ENCODE measurements at regions not wholly inside any gene's neighbourhood (a gene's known extent, or its start where the extent isn't known, plus 50 kb on each side); places are given as distances from the start of the nearest gene placed in this dataset.

DNA sequence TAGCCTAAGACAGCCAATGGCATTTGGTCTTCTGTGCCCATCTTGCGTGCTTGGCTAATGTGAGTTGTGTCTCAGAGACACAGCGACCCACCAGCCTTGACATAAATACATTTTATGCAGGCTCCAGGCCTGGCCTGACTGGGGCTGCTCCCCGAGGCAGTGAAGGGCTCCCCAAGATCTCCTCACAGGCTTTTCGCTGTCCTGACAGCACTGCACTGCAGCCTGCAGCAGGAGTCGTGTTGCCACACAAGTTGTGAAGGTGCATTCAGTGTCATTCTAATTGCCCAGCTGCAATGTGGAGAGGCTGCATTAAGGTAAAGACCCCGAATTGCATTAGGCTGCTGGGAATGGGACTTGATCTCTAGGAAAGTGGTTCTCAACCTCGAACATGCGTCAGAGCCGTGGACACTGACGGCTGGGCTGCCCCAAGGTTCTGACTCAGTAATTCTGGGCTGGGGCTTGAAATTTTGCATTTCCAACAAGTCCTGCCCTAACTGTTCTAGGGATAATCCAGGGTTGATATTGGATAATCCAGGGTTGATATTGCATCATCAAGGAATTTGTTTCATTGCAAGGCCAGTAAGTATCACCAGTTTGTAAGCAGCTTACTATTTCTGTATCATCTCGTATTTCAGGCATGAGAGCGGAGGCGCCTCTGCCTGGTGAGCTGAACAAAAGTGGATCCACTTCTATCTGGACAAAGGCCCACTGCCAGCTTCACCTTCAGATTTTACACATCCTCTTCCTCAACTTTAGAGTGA is 108.7 kb upstream of the INSIG1 start:
- no peak overlapping the region for H3K27ac Mint-ChIP-seq
- H3K9me3 Mint-ChIP-seq: peaks cover 21% of the 10 kb centered on the region
- ChIA-PET POLR2A (interaction anchor here (0.9 kb wide), 1 partner anchor 108 kb away, joined by 3 read pairs; no protein-coding TSS in a partner anchor), CTCF (interaction anchor here (0.7 to 2.9 kb wide), 12 partner anchors 16 to 261 kb away, joined by 3 to 19 read pairs (median 5); no protein-coding TSS in a partner anchor)
- TF ChIP-seq, protein P1, sequence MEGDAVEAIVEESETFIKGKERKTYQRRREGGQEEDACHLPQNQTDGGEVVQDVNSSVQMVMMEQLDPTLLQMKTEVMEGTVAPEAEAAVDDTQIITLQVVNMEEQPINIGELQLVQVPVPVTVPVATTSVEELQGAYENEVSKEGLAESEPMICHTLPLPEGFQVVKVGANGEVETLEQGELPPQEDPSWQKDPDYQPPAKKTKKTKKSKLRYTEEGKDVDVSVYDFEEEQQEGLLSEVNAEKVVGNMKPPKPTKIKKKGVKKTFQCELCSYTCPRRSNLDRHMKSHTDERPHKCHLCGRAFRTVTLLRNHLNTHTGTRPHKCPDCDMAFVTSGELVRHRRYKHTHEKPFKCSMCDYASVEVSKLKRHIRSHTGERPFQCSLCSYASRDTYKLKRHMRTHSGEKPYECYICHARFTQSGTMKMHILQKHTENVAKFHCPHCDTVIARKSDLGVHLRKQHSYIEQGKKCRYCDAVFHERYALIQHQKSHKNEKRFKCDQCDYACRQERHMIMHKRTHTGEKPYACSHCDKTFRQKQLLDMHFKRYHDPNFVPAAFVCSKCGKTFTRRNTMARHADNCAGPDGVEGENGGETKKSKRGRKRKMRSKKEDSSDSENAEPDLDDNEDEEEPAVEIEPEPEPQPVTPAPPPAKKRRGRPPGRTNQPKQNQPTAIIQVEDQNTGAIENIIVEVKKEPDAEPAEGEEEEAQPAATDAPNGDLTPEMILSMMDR (IDR thresholded peaks at IDR 0.05): no peak
- ATAC-seq: no peak
- peaks cover 20% of the 10 kb centered on the region for H3K4me1 Mint-ChIP-seq (ENCODE audit: low read depth)
- no peak overlapping the region for H3K4me3 Mint-ChIP-seq
- intact Hi-C loops (cut with micrococcal nuclease): no loop called here
- DNase-seq: no peak
- peaks cover 7% of the 10 kb centered on the region for H3K36me3 Mint-ChIP-seq (ENCODE audit: low read depth)
- H3K27me3 Mint-ChIP-seq: peaks cover 19% of the 10 kb centered on the region

- TF ChIP-seq, protein P1 (IDR thresholded peaks at IDR 0.05): no peak
- H3K4me1 Mint-ChIP-seq (ENCODE audit: low read depth): peaks cover 20% of the 10 kb centered on the region
- intact Hi-C loops (cut with micrococcal nuclease): no loop called here
- H3K36me3 Mint-ChIP-seq (ENCODE audit: low read depth): peaks cover 7% of the 10 kb centered on the region
- CTCF ChIA-PET: interaction anchor here (0.7 to 2.9 kb wide), 15 partner anchors 13 to 263 kb away, joined by 3 to 19 read pairs (median 5); partner anchors contain the start of gene INSIG1
- POLR2A ChIA-PET: interaction anchor here (0.6 to 2.1 kb wide), 3 partner anchors 15 to 174 kb away, joined by 3 to 6 read pairs (median 3); no protein-coding TSS in a partner anchor
- ATAC-seq (no peak), DNase-seq (no peak)
- peaks cover 21% of the 10 kb centered on the region for H3K9me3 Mint-ChIP-seq
- H3K27me3 Mint-ChIP-seq: peaks cover 19% of the 10 kb centered on the region
- H3K4me3 Mint-ChIP-seq: no peak overlapping the region
- no peak overlapping the region for H3K27ac Mint-ChIP-seq
Observed at GRCh38 chr7:155189590-155189989, 108.1 kb upstream of the INSIG1 start.

DNA sequence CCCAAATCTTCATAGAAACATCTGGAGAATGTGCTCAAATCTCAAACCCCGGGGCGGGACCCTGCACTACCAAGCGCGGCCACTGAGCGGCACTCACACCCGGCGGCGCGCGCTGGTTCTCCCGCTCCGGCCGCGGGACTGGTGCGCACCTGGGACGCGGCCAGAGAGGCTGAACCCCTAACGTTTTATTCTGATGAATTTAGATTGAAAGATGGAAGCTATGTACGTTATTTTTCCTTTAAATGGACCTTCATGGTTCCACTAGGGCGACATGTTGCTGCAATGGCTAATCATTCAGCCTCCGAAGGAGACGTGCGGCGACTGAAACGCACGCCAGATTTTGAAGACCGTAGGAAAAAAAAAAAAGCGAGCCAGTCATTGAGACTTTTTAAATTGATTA is 107.0 kb upstream of the INSIG1 start:
- Mint-ChIP-seq H3K27me3 (peaks cover 13% of the 10 kb centered on the region), H3K36me3 (ENCODE audit: low read depth) (no peaks in the 10 kb centered on the region), H3K4me3 (no peak overlapping the region), H3K4me1 (ENCODE audit: low read depth) (peaks cover 20% of the 10 kb centered on the region), H3K9me3 (peaks cover 11% of the 10 kb centered on the region), H3K27ac (no peak overlapping the region)
- ATAC-seq (peak; percentile 90), DNase-seq (peak; percentile 75)
- TF ChIP-seq, protein P1 (IDR thresholded peaks at IDR 0.05): peak; percentile 95
- intact Hi-C loops (cut with micrococcal nuclease): loop anchor here (5.0 kb wide), 1 partner anchor 157 kb away; no protein-coding TSS in a partner anchor
- CTCF ChIA-PET: interaction anchor here (1.0 to 2.9 kb wide), 12 partner anchors 10 to 187 kb away, joined by 3 to 19 read pairs (median 6); partner anchors contain the start of gene INSIG1
- POLR2A ChIA-PET: interaction anchor here (2.1 kb wide), 1 partner anchor 14 kb away, joined by 6 read pairs; no protein-coding TSS in a partner anchor

GRCh38 chr7:155191137-155191536 is 106.5 kb upstream of the INSIG1 start:
- Mint-ChIP-seq H3K9me3 (peaks cover 10% of the 10 kb centered on the region), H3K36me3 (ENCODE audit: low read depth) (peaks cover 3% of the 10 kb centered on the region), H3K27ac (no peak overlapping the region), H3K4me3 (no peak overlapping the region), H3K4me1 (ENCODE audit: low read depth) (peaks cover 20% of the 10 kb centered on the region), H3K27me3 (peaks cover 13% of the 10 kb centered on the region)
- intact Hi-C loops (cut with micrococcal nuclease): loop anchor here (5.0 kb wide), 1 partner anchor 156 kb away; no protein-coding TSS in a partner anchor
- ChIA-PET CTCF (interaction anchor here (0.8 to 2.9 kb wide), 12 partner anchors 9 to 264 kb away, joined by 3 to 19 read pairs (median 6); partner anchors contain the start of gene INSIG1), POLR2A (interaction anchor here (2.1 kb wide), 1 partner anchor 14 kb away, joined by 6 read pairs; no protein-coding TSS in a partner anchor)
- no peak for ATAC-seq
- DNase-seq: no peak
- TF ChIP-seq, protein P1 (IDR thresholded peaks at IDR 0.05): no peak
